GM12891 (cell line): ENCODE measurements at regions not wholly inside any gene's neighbourhood (a gene's known extent, or its start where the extent isn't known, plus 50 kb on each side); places are given as distances from the start of the nearest gene placed in this dataset.

ENCODE experiments used
- PAX5 ChIP-seq: IDR thresholded peaks from 2 replicates; pipeline ENCODE4 v1.6.1; 2011; ENCODE audit warnings: low read length, moderate library complexity, mild to moderate bottlenecking; ENCODE audit not compliant: insufficient read depth, severe bottlenecking
- POLR2A ChIP-seq: IDR thresholded peaks from 2 replicates; pipeline ENCODE4 v1.6.1; 2011; ENCODE audit warnings: low read depth, low read length, control low read depth
- POLR2AphosphoS5 ChIP-seq: IDR thresholded peaks from 2 replicates; pipeline ENCODE4 v1.6.1; 2011; ENCODE audit warnings: low read depth, low read length, control low read depth
- SPI1 ChIP-seq: IDR thresholded peaks from 2 replicates; pipeline ENCODE4 v1.6.1; 2011; ENCODE audit warnings: low read depth, low read length, control low read depth
- TAF1 ChIP-seq: IDR thresholded peaks from 2 replicates; pipeline ENCODE4 v1.6.1; 2011; ENCODE audit warnings: low read depth, low read length, control low read depth

DNA sequence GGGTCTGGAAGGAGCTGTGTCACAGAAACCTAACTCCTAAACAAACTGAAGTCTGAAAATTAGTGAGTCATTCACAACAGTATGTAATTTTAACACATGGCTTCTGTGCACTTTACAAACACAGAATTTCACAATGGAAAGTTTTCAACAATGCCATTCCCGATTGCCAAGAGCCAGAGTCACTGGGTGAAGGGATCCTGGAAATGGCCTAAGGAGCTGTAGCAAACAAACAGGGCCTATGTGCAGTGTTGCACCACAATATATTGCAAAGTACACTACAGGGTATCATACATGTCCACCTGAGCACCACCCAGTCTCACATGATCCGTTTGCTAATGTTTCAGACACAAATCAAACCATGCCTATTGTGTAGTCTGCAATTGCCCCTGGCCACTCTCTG, 184.7 kb upstream of the OTX2 start:
- no peak for TF ChIP-seq SPI1
- no peak for TF ChIP-seq TAF1
- no peak for TF ChIP-seq POLR2A
- TF ChIP-seq POLR2AphosphoS5, result no peak
- TF ChIP-seq PAX5, result no peak
